ENCODE measurements at regions not wholly inside any gene's neighbourhood (a gene's known extent, or its start where the extent isn't known, plus 50 kb on each side); places are given as distances from the start of the nearest gene placed in this dataset.

DNA sequence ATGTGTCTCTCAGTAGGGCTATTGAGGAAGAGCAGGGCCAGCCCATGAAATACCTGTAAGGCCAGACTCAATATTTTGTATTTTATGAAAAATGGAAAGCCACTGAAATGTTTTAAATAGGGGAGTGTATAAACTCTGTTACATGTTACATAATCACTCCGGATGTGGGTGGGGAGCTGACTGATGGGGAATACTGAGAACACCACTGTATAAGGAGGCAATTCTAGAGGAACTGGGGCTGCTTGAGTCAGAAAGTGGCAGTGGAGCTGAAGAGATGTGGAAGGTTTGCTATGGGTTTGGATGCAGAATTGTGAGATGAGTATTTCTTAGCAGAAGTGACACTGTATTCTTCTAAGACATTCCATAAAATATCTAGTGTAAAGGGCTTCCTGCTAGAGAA lies 647.8 kb upstream of the LCORL start:
- Mint-ChIP-seq H3K27ac (no peak overlapping the region), H3K4me3 (no peak overlapping the region), H3K36me3 (ENCODE audit: insufficient read depth in 1 of 3, low read depth in 3 of 3) (peaks cover 0 to 9% (median 2%) of the 10 kb centered on the region in 3 experiments; a peak in 3 of 7 replicates), H3K4me1 (no peaks in the 10 kb centered on the region), H3K27me3 (ENCODE audit: low read depth) (no peaks in the 10 kb centered on the region), H3K9me3 (peaks cover 7 to 8% of the 10 kb centered on the region in 2 experiments; a peak in 4 of 5 replicates)
- no peak overlapping the region for H2BK12ac ChIP-seq (ENCODE audit: insufficient read length, low read depth, low read length)
- H4K91ac ChIP-seq (ENCODE audit: insufficient read length, low read depth, low read length) = no peak overlapping the region
- H3K4me2 ChIP-seq (ENCODE audit: insufficient read depth, insufficient read length, low read length) = no peak overlapping the region
- no peak overlapping the region for H3K9ac ChIP-seq (ENCODE audit: extremely low read depth, insufficient read length, low read length)
- H2AFZ ChIP-seq (ENCODE audit: low read length) = no peak overlapping the region
- no peak overlapping the region for H4K8ac ChIP-seq (replicated peaks; ENCODE audit: insufficient read length, low read depth, low read length)
- WGBS (ENCODE audit: extremely low coverage, insufficient read length, low lambda C conversion rate) = no CpG with 5 or more reads among the region's 1 CpG
- H4K20me1 ChIP-seq (ENCODE audit: control insufficient read depth, insufficient read depth, insufficient read length) = no peaks in the 10 kb centered on the region
- H3K4ac ChIP-seq (ENCODE audit: low read depth, low read length) = no peak overlapping the region
- H3K27ac ChIP-seq (ENCODE audit: insufficient read length, low read depth, low read length) = no peak overlapping the region
- H3K79me1 ChIP-seq (ENCODE audit: insufficient read depth, low read depth, low read length, poor library complexity, severe bottlenecking) = no peaks in the 10 kb centered on the region
- no peak overlapping the region for H3K18ac ChIP-seq (ENCODE audit: insufficient read length, low read depth, low read length)
- H3K4me1 ChIP-seq (ENCODE audit: insufficient read depth, low read length) = no peaks in the 10 kb centered on the region
- H3K56ac ChIP-seq (ENCODE audit: insufficient read length, low read depth, low read length) = no peak overlapping the region
- H2BK15ac ChIP-seq (ENCODE audit: low read depth, low read length) = no peak overlapping the region
- H2BK20ac ChIP-seq (ENCODE audit: low read depth, low read length, poor library complexity, severe bottlenecking) = no peak overlapping the region
- no peaks in the 10 kb centered on the region for H3K27me3 ChIP-seq (ENCODE audit: insufficient read depth, low read length)
- H2BK120ac ChIP-seq (ENCODE audit: low read depth, low read length, poor library complexity, severe bottlenecking) = no peak overlapping the region
- H3T11ph ChIP-seq (ENCODE audit: low read length) = no peak overlapping the region
- DNase-seq = no peak
- H3K79me2 ChIP-seq (ENCODE audit: insufficient read depth, low read length) = no peaks in the 10 kb centered on the region
- no peaks in the 10 kb centered on the region for H3K9me3 ChIP-seq (ENCODE audit: control insufficient read depth, low read depth, low read length)
- no peak overlapping the region for H3K14ac ChIP-seq (ENCODE audit: insufficient read depth, low read length)
- H3K23ac ChIP-seq (ENCODE audit: insufficient read length, low read depth, low read length) = no peak overlapping the region
- H2AK5ac ChIP-seq (ENCODE audit: insufficient read length, low read length) = no peak overlapping the region
- no peak overlapping the region for H2BK5ac ChIP-seq (ENCODE audit: insufficient read length, low read length)
- H3K23me2 ChIP-seq (ENCODE audit: insufficient read length, low read depth, low read length, poor library complexity, severe bottlenecking) = no peaks in the 10 kb centered on the region
- TF ChIP-seq, protein P1, sequence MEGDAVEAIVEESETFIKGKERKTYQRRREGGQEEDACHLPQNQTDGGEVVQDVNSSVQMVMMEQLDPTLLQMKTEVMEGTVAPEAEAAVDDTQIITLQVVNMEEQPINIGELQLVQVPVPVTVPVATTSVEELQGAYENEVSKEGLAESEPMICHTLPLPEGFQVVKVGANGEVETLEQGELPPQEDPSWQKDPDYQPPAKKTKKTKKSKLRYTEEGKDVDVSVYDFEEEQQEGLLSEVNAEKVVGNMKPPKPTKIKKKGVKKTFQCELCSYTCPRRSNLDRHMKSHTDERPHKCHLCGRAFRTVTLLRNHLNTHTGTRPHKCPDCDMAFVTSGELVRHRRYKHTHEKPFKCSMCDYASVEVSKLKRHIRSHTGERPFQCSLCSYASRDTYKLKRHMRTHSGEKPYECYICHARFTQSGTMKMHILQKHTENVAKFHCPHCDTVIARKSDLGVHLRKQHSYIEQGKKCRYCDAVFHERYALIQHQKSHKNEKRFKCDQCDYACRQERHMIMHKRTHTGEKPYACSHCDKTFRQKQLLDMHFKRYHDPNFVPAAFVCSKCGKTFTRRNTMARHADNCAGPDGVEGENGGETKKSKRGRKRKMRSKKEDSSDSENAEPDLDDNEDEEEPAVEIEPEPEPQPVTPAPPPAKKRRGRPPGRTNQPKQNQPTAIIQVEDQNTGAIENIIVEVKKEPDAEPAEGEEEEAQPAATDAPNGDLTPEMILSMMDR (conservative IDR thresholded peaks at IDR 0.05) = no peak
- no peak overlapping the region for H4K5ac ChIP-seq (ENCODE audit: insufficient read length, low read depth, low read length)
